ENCODE measurements at regions not wholly inside any gene's neighbourhood (a gene's known extent, or its start where the extent isn't known, plus 50 kb on each side); places are given as distances from the start of the nearest gene placed in this dataset.

- no peak overlapping the region for H3K4me3 ChIP-seq (ENCODE audit: low read length)
- H3K27ac ChIP-seq (ENCODE audit: low read length) = no peak overlapping the region
- no peak for DNase-seq
- H3F3A ChIP-seq (ENCODE audit: insufficient read depth, low read length) = no peaks in the 10 kb centered on the region
- TF ChIP-seq CTCF (IDR thresholded peaks at IDR 0.05; ENCODE audit: low read length) = no peak
- no peak for TF ChIP-seq EZH2 (optimal IDR thresholded peaks at IDR 0.05; ENCODE audit: low read depth, low read length)
- no peak for TF ChIP-seq EZH2phosphoT487 (IDR thresholded peaks at IDR 0.05; ENCODE audit: low read length)
- H3K27me3 ChIP-seq (replicated peaks; ENCODE audit: insufficient read depth, low read length) = no peaks in the 10 kb centered on the region
- no peaks in the 10 kb centered on the region for H3K79me2 ChIP-seq (ENCODE audit: low read length)
- H3K9me2 ChIP-seq (replicated peaks; ENCODE audit: insufficient read depth, low read length) = no peaks in the 10 kb centered on the region
- no peak overlapping the region for H3K4me2 ChIP-seq (ENCODE audit: low read depth, low read length)
- H4K20me1 ChIP-seq (ENCODE audit: insufficient read depth, low read length) = no peaks in the 10 kb centered on the region
- H3K9me3 ChIP-seq (replicated peaks; ENCODE audit: insufficient read depth, low read length) = no peaks in the 10 kb centered on the region
- no peaks in the 10 kb centered on the region for H3K36me3 ChIP-seq (replicated peaks; ENCODE audit: insufficient read depth, low read length)
- H2AFZ ChIP-seq (ENCODE audit: low read length) = no peak overlapping the region
- H3K9ac ChIP-seq (ENCODE audit: low read length) = no peak overlapping the region
- no peaks in the 10 kb centered on the region for H3K4me1 ChIP-seq (ENCODE audit: low read length)
These were observed 258.9 kb downstream of the SPANXN1 start for GRCh38 chrX:145506214-145506613.

DNA sequence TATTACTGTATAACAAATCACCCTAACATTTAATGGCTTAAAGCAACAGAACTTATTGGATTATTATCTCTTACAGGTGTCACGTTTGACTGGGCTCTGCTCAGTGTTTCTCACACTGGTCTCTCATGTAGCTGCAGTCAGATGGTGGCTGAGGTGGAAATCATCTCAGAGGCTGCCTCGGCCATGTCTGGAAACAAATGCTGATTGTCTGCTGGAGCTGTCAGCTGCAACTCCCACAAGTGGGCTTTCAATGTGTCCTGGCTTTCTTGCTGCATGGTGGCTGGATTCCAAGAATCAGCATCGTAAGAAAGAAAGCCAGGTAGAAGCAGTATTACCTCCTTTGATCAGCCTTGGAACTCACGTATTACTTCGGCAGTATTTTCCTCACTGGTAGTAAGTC is 277.6 kb downstream of the SPANXN1 start:
- no peak for DNase-seq
- H3K4me3 ChIP-seq (ENCODE audit: low read length) = no peak overlapping the region
- H3K27me3 ChIP-seq (replicated peaks; ENCODE audit: insufficient read depth, low read length) = no peaks in the 10 kb centered on the region
- H3K36me3 ChIP-seq (replicated peaks; ENCODE audit: insufficient read depth, low read length) = no peaks in the 10 kb centered on the region
- no peaks in the 10 kb centered on the region for H3F3A ChIP-seq (ENCODE audit: insufficient read depth, low read length)
- TF ChIP-seq EZH2 (optimal IDR thresholded peaks at IDR 0.05; ENCODE audit: low read depth, low read length) (no peak), CTCF (IDR thresholded peaks at IDR 0.05; ENCODE audit: low read length) (no peak), EZH2phosphoT487 (IDR thresholded peaks at IDR 0.05; ENCODE audit: low read length) (no peak)
- H3K9ac ChIP-seq (ENCODE audit: low read length) = no peak overlapping the region
- no peak overlapping the region for H3K4me2 ChIP-seq (ENCODE audit: low read depth, low read length)
- H3K9me3 ChIP-seq (replicated peaks; ENCODE audit: insufficient read depth, low read length) = no peaks in the 10 kb centered on the region
- H4K20me1 ChIP-seq (ENCODE audit: insufficient read depth, low read length) = no peaks in the 10 kb centered on the region
- no peaks in the 10 kb centered on the region for H3K4me1 ChIP-seq (ENCODE audit: low read length)
- H3K27ac ChIP-seq (ENCODE audit: low read length) = no peak overlapping the region
- no peaks in the 10 kb centered on the region for H3K79me2 ChIP-seq (ENCODE audit: low read length)
- H3K9me2 ChIP-seq (replicated peaks; ENCODE audit: insufficient read depth, low read length) = no peaks in the 10 kb centered on the region
- H2AFZ ChIP-seq (ENCODE audit: low read length) = no peak overlapping the region

GRCh38 chrX:145532176-145532780 is 285.0 kb downstream of the SPANXN1 start:
- H3K9me2 ChIP-seq (replicated peaks; ENCODE audit: insufficient read depth, low read length) = no peaks in the 10 kb centered on the region
- H2AFZ ChIP-seq (ENCODE audit: low read length) = peak overlapping the region; percentile 88
- H3F3A ChIP-seq (ENCODE audit: insufficient read depth, low read length) = no peaks in the 10 kb centered on the region
- H3K27ac ChIP-seq (ENCODE audit: low read length) = peak overlapping the region; percentile 21; the same call in 1 of the 2 replicates
- no peak overlapping the region for H3K9ac ChIP-seq (ENCODE audit: low read length)
- H3K4me3 ChIP-seq (ENCODE audit: low read length) = no peak overlapping the region
- peak; percentile 69 for DNase-seq
- peak overlapping the region; percentile 32 for H3K4me2 ChIP-seq (ENCODE audit: low read depth, low read length)
- H3K4me1 ChIP-seq (ENCODE audit: low read length) = peaks cover 12% of the 10 kb centered on the region
- H3K79me2 ChIP-seq (ENCODE audit: low read length) = no peaks in the 10 kb centered on the region
- no peak for TF ChIP-seq EZH2 (optimal IDR thresholded peaks at IDR 0.05; ENCODE audit: low read depth, low read length)
- TF ChIP-seq CTCF (IDR thresholded peaks at IDR 0.05; ENCODE audit: low read length) = peak; percentile 42
- no peaks in the 10 kb centered on the region for H3K9me3 ChIP-seq (replicated peaks; ENCODE audit: insufficient read depth, low read length)
- no peaks in the 10 kb centered on the region for H3K36me3 ChIP-seq (replicated peaks; ENCODE audit: insufficient read depth, low read length)
- no peaks in the 10 kb centered on the region for H4K20me1 ChIP-seq (ENCODE audit: insufficient read depth, low read length)
- no peaks in the 10 kb centered on the region for H3K27me3 ChIP-seq (replicated peaks; ENCODE audit: insufficient read depth, low read length)
